Stomach (tissue), 8 donors: ENCODE measurements at regions not wholly inside any gene's neighbourhood (a gene's known extent, or its start where the extent isn't known, plus 50 kb on each side); places are given as distances from the start of the nearest gene placed in this dataset.
A peak's percentile ranks its signal among the peaks of the same experiment; 100 is the strongest.

Experiments used
- DNase-seq, 2 donors: peaks; one replicate each; pipeline versions ENCODE4 v3.0.0 to v3.0.0-alpha.2; 2013 to 2019
- H3K27ac ChIP-seq, 5 donors: fragments of 200-600 bp in 4 of 5; sonication (generic) in 4 of 5; one replicate each; pipeline ENCODE4 v1.5.1; 2013 to 2019; ENCODE audit warnings: mild to moderate bottlenecking in 1 of 5, moderate library complexity in 1 of 5
- H3K27me3 ChIP-seq, 3 donors: fragments of 200-600 bp; sonication (generic); one replicate each; pipeline ENCODE4 v1.5.1; 2017 to 2019; ENCODE audit warnings: mixed run types in 1 of 3
- H3K36me3 ChIP-seq, 4 donors: fragments of 200-600 bp; sonication (generic); 1 replicate in 3 of 4; 2 replicates in 1 of 4; pipeline ENCODE4 v1.5.1; 2016 to 2019
- H3K4me1 ChIP-seq, 4 donors: fragments of 200-600 bp; sonication (generic); one replicate each; pipeline ENCODE4 v1.5.1; 2016 to 2019
- H3K4me3 ChIP-seq, 4 donors: fragments of 200-600 bp; sonication (generic) in 3 of 4; one replicate each; pipeline ENCODE4 v1.5.1; 2016 to 2019; ENCODE audit warnings: mild to moderate bottlenecking in 1 of 4
- H3K9me3 ChIP-seq, 4 donors: fragments of 200-600 bp; sonication (generic); one replicate each; pipeline ENCODE4 v1.5.1; 2016 to 2019
- CTCF ChIP-seq, 7 experiments: fragments of 450-650 bp in 4 of 7; fragments of 200-600 bp in 3 of 7; sonication (generic) in 3 of 7; IDR thresholded peaks; one replicate each; pipeline ENCODE4 v1.5.1; 2016 to 2019; ENCODE audit warnings: antibody characterized with exemption in 7 of 7, control low read depth in 2 of 7, mild to moderate bottlenecking in 1 of 7
- EP300 ChIP-seq: sonication (generic); formaldehyde crosslinking; IDR thresholded peaks from one replicate; pipeline ENCODE4 v1.6.1; 2017; ENCODE audit warnings: antibody characterized with exemption
- POLR2A ChIP-seq, 4 donors: fragments of 450-650 bp; IDR thresholded peaks; one replicate each; pipeline ENCODE4 v1.6.1; 2016; ENCODE audit warnings: antibody characterized with exemption in 4 of 4, control low read depth in 2 of 4, mild to moderate bottlenecking in 1 of 4, moderate library complexity in 1 of 4
- POLR2AphosphoS5 ChIP-seq, 3 donors: sonication (generic); formaldehyde crosslinking; IDR thresholded peaks; one replicate each; pipeline ENCODE4 v1.6.1; 2016; ENCODE audit warnings: antibody characterized with exemption in 3 of 3
- WGBS, 5 donors: extraction: QIAGEN DNeasy Blood & Tissue Kit in 3 of 5; methylation state at CpG; one replicate each; pipeline versions ENCODE4 v1.1.5 to v1.1.7; 2013 to 2018; 5-methylcytosine and 5-hydroxymethylcytosine counted together
- intact Hi-C: fragments of 100-400 bp; cut with DNase I; formaldehyde crosslinking; loops from one replicate; pipeline ENCODE4 v1.15.1; 2023; ENCODE audit warnings: low total_unique reads
- donor health status: healthy with polysubstance abuse.
- donor health status: Bipolar disorder and iron deficiency.
- donor health status: healthy.

- no peak for DNase-seq
- H3K4me3 ChIP-seq, result no peak overlapping the region
- no peak for TF ChIP-seq CTCF (IDR thresholded peaks at IDR 0.05)
- TF ChIP-seq POLR2A (IDR thresholded peaks at IDR 0.05), result no peak
- TF ChIP-seq EP300, result no peak
- TF ChIP-seq POLR2AphosphoS5 (IDR thresholded peaks at IDR 0.05), result no peak
- no peaks in the 10 kb centered on the region for H3K4me1 ChIP-seq
- no peaks in the 10 kb centered on the region for H3K27me3 ChIP-seq
- H3K9me3 ChIP-seq, result peaks cover 0 to 3% (median 0%) of the 10 kb centered on the region in 4 donors
- H3K27ac ChIP-seq, result no peak overlapping the region
- H3K36me3 ChIP-seq, result no peaks in the 10 kb centered on the region
- 84 to 97% (median 92%) methylated on average over 5 of the region's 5 CpGs for WGBS, 5 donors
- intact Hi-C loops, result no loop called here
Measured at GRCh38 chr1:96080925-96081324, 640.7 kb upstream of the PTBP2 start.

- no peak for TF ChIP-seq POLR2A (IDR thresholded peaks at IDR 0.05)
- TF ChIP-seq POLR2AphosphoS5 (IDR thresholded peaks at IDR 0.05), result peak in 1 of 3 donors; percentile 19
- H3K27me3 ChIP-seq, result no peaks in the 10 kb centered on the region
- no peak overlapping the region for H3K27ac ChIP-seq
- peak in 1 of 2 donors; percentile 23 for DNase-seq
- WGBS, 5 donors, result 16 to 50% (median 48%) methylated on average over 1 of the region's 1 CpG
- H3K9me3 ChIP-seq, result no peaks in the 10 kb centered on the region
- no peaks in the 10 kb centered on the region for H3K4me1 ChIP-seq
- no peak overlapping the region for H3K4me3 ChIP-seq
- H3K36me3 ChIP-seq, result no peaks in the 10 kb centered on the region
- intact Hi-C loops, result no loop called here
Measured at GRCh38 chr1:96087719-96088118, 633.9 kb upstream of the PTBP2 start.

- Histone ChIP-seq H3K4me1 (no peaks in the 10 kb centered on the region), H3K27ac (no peak overlapping the region), H3K27me3 (no peaks in the 10 kb centered on the region), H3K9me3 (no peaks in the 10 kb centered on the region), H3K36me3 (no peaks in the 10 kb centered on the region), H3K4me3 (no peak overlapping the region)
- 30 to 49% (median 32%) methylated on average over 4 of the region's 4 CpGs for WGBS, 5 donors
- intact Hi-C loops, result no loop called here
- DNase-seq, result peak; percentile 54 to 56
- TF ChIP-seq POLR2A (IDR thresholded peaks at IDR 0.05) (no peak), POLR2AphosphoS5 (IDR thresholded peaks at IDR 0.05) (no peak), CTCF (IDR thresholded peaks at IDR 0.05) (no peak), EP300 (no peak)
Measured at GRCh38 chr1:96090134-96090533, 631.5 kb upstream of the PTBP2 start.

- Histone ChIP-seq H3K9me3 (no peaks in the 10 kb centered on the region), H3K27ac (no peak overlapping the region), H3K27me3 (no peaks in the 10 kb centered on the region), H3K4me3 (no peak overlapping the region), H3K36me3 (no peaks in the 10 kb centered on the region), H3K4me1 (no peaks in the 10 kb centered on the region)
- intact Hi-C loops, result no loop called here
- DNase-seq, result no peak
- TF ChIP-seq EP300, result no peak
- TF ChIP-seq POLR2AphosphoS5 (IDR thresholded peaks at IDR 0.05), result no peak
- TF ChIP-seq POLR2A (IDR thresholded peaks at IDR 0.05), result no peak
- TF ChIP-seq CTCF (IDR thresholded peaks at IDR 0.05), result no peak
- 67 to 80% (median 69%) methylated on average over 2 of the region's 2 CpGs for WGBS, 5 donors
Measured at GRCh38 chr1:96095849-96096612, 625.6 kb upstream of the PTBP2 start.
